ENCODE measurements at regions not wholly inside any gene's neighbourhood (a gene's known extent, or its start where the extent isn't known, plus 50 kb on each side); places are given as distances from the start of the nearest gene placed in this dataset.

- TF ChIP-seq, protein P1, sequence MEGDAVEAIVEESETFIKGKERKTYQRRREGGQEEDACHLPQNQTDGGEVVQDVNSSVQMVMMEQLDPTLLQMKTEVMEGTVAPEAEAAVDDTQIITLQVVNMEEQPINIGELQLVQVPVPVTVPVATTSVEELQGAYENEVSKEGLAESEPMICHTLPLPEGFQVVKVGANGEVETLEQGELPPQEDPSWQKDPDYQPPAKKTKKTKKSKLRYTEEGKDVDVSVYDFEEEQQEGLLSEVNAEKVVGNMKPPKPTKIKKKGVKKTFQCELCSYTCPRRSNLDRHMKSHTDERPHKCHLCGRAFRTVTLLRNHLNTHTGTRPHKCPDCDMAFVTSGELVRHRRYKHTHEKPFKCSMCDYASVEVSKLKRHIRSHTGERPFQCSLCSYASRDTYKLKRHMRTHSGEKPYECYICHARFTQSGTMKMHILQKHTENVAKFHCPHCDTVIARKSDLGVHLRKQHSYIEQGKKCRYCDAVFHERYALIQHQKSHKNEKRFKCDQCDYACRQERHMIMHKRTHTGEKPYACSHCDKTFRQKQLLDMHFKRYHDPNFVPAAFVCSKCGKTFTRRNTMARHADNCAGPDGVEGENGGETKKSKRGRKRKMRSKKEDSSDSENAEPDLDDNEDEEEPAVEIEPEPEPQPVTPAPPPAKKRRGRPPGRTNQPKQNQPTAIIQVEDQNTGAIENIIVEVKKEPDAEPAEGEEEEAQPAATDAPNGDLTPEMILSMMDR (IDR thresholded peaks at IDR 0.05), result no peak
- no peak for TF ChIP-seq POLR2A (IDR thresholded peaks at IDR 0.05)
These were observed 141.4 kb upstream of the DOK6 start for GRCh38 chr18:69259282-69259681.

All from heart left ventricle (tissue), 13 donors.